GM19467 (cell line): ENCODE measurements at regions not wholly inside any gene's neighbourhood (a gene's known extent, or its start where the extent isn't known, plus 50 kb on each side); places are given as distances from the start of the nearest gene placed in this dataset.
"Not testable (repeated sequence)": the region's sequence is repeated elsewhere in the genome, so short reads cannot be mapped to it uniquely, and the experiment has no call there.

ENCODE experiments used
- ATAC-seq: cut with Tn5 transposase; IDR thresholded peaks from one replicate; pipeline ENCODE4 v1.9.1; 2021; ENCODE audit warnings: mild to moderate bottlenecking, moderate library complexity; ENCODE audit not compliant: unreplicated experiment

GRCh38 chr17:68782789-68783188 is 172.4 kb downstream of the ABCA8 start:
- no peak for ATAC-seq

- no peak for ATAC-seq
Measured at GRCh38 chr17:68780596-68780995, 174.6 kb downstream of the ABCA8 start.

GRCh38 chr17:68778726-68779125 is 176.5 kb downstream of the ABCA8 start:
- no peak for ATAC-seq

GRCh38 chr17:68777856-68778694 is 176.9 kb upstream of the FAM20A start:
- ATAC-seq, result no peak

- no peak for ATAC-seq
Measured at GRCh38 chr17:68777243-68777855, 176.2 kb upstream of the FAM20A start.

GRCh38 chr17:68776451-68776850 is 175.3 kb upstream of the FAM20A start:
- ATAC-seq, result no peak

GRCh38 chr17:68775969-68776368 is 174.8 kb upstream of the FAM20A start:
- ATAC-seq, result no peak

- no peak for ATAC-seq
Measured at GRCh38 chr17:68775318-68775717, 174.2 kb upstream of the FAM20A start.

- ATAC-seq, result peak; percentile 54
Measured at GRCh38 chr17:68771867-68772515, 170.8 kb upstream of the FAM20A start.

- no peak for ATAC-seq
Measured at GRCh38 chr17:68768804-68769203, 167.6 kb upstream of the FAM20A start.

GRCh38 chr17:68766640-68767039 is 165.5 kb upstream of the FAM20A start:
- ATAC-seq, result no peak

- ATAC-seq, result no peak
Measured at GRCh38 chr17:68763562-68763961, 162.4 kb upstream of the FAM20A start.

- no peak for ATAC-seq
Measured at GRCh38 chr17:68762911-68763310, 161.7 kb upstream of the FAM20A start.

- ATAC-seq, result no peak
Measured at GRCh38 chr17:68760141-68760475, 158.9 kb upstream of the FAM20A start.

GRCh38 chr17:68759343-68760140 is 158.4 kb upstream of the FAM20A start:
- peak; percentile 87 for ATAC-seq

GRCh38 chr17:68759002-68759342 is 157.8 kb upstream of the FAM20A start:
- ATAC-seq, result no peak

GRCh38 chr17:68757866-68758757 is 156.9 kb upstream of the FAM20A start:
- ATAC-seq, result not testable (repeated sequence)

GRCh38 chr17:68753985-68754769 is 153.0 kb upstream of the FAM20A start:
- ATAC-seq, result no peak

GRCh38 chr17:68750208-68750562 is 149.0 kb upstream of the FAM20A start:
- no peak for ATAC-seq
